WTC11 (cell line): ENCODE measurements at regions not wholly inside any gene's neighbourhood (a gene's known extent, or its start where the extent isn't known, plus 50 kb on each side); places are given as distances from the start of the nearest gene placed in this dataset.

Source experiments
- NFE2L1 ChIP-seq: sonication (generic); formaldehyde crosslinking; IDR thresholded peaks from 2 replicates; pipeline ENCODE4 v1.8.1; 2023; ENCODE audit warnings: missing genetic modification reagents
- ZNF263 ChIP-seq: sonication (generic); formaldehyde crosslinking; IDR thresholded peaks from 2 replicates; pipeline ENCODE4 v1.8.1; 2022; ENCODE audit warnings: low read depth, mild to moderate bottlenecking, moderate library complexity, missing genetic modification reagents
- TF ChIP-seq, protein P1 (sequence below): fragments of 200-600 bp; IDR thresholded peaks from 2 replicates; pipeline ENCODE4 v1.8.0; 2022; ENCODE audit warnings: antibody characterized with exemption
- TF ChIP-seq, protein P2 (sequence below): sonication (generic); formaldehyde crosslinking; conservative IDR thresholded peaks from 2 replicates; pipeline ENCODE4 v1.8.1; 2023; ENCODE audit warnings: mild to moderate bottlenecking, low read depth, missing genetic modification reagents, moderate library complexity
- TF ChIP-seq, protein P3 (sequence below): sonication (generic); formaldehyde crosslinking; IDR thresholded peaks from 2 replicates; pipeline ENCODE4 v1.8.1; 2023; ENCODE audit warnings: mild to moderate bottlenecking, missing genetic modification reagents

DNA sequence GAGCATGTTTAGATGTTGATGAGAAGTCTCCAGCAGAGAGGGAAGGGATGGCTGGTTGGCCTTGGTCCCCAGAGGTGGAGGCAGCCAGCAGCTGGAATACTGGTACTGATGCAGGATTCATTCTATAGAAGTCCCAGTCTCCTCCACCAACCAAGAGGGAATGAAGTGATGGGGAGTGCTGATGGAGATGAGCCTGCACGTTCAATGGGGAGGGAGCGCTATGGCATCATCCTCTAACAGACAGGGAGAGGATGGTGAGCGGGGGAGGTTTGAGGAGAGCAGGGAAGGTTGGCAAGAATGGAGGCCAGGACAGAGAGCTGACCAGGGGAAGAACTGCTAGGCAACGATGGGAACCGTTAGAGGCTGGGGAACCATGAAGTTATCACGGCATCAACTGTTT, 159.8 kb upstream of the MVB12B start:
- TF ChIP-seq ZNF263 (CRISPR knock-in tag) = no peak
- TF ChIP-seq, protein P1, sequence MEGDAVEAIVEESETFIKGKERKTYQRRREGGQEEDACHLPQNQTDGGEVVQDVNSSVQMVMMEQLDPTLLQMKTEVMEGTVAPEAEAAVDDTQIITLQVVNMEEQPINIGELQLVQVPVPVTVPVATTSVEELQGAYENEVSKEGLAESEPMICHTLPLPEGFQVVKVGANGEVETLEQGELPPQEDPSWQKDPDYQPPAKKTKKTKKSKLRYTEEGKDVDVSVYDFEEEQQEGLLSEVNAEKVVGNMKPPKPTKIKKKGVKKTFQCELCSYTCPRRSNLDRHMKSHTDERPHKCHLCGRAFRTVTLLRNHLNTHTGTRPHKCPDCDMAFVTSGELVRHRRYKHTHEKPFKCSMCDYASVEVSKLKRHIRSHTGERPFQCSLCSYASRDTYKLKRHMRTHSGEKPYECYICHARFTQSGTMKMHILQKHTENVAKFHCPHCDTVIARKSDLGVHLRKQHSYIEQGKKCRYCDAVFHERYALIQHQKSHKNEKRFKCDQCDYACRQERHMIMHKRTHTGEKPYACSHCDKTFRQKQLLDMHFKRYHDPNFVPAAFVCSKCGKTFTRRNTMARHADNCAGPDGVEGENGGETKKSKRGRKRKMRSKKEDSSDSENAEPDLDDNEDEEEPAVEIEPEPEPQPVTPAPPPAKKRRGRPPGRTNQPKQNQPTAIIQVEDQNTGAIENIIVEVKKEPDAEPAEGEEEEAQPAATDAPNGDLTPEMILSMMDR = no peak
- TF ChIP-seq, protein P2, sequence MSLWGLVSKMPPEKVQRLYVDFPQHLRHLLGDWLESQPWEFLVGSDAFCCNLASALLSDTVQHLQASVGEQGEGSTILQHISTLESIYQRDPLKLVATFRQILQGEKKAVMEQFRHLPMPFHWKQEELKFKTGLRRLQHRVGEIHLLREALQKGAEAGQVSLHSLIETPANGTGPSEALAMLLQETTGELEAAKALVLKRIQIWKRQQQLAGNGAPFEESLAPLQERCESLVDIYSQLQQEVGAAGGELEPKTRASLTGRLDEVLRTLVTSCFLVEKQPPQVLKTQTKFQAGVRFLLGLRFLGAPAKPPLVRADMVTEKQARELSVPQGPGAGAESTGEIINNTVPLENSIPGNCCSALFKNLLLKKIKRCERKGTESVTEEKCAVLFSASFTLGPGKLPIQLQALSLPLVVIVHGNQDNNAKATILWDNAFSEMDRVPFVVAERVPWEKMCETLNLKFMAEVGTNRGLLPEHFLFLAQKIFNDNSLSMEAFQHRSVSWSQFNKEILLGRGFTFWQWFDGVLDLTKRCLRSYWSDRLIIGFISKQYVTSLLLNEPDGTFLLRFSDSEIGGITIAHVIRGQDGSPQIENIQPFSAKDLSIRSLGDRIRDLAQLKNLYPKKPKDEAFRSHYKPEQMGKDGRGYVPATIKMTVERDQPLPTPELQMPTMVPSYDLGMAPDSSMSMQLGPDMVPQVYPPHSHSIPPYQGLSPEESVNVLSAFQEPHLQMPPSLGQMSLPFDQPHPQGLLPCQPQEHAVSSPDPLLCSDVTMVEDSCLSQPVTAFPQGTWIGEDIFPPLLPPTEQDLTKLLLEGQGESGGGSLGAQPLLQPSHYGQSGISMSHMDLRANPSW (CRISPR knock-in tag) = no peak
- no peak for TF ChIP-seq NFE2L1 (CRISPR knock-in tag)
- TF ChIP-seq, protein P3, sequence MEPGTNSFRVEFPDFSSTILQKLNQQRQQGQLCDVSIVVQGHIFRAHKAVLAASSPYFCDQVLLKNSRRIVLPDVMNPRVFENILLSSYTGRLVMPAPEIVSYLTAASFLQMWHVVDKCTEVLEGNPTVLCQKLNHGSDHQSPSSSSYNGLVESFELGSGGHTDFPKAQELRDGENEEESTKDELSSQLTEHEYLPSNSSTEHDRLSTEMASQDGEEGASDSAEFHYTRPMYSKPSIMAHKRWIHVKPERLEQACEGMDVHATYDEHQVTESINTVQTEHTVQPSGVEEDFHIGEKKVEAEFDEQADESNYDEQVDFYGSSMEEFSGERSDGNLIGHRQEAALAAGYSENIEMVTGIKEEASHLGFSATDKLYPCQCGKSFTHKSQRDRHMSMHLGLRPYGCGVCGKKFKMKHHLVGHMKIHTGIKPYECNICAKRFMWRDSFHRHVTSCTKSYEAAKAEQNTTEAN (CRISPR knock-in tag) = no peak
